ENCODE measurements at regions not wholly inside any gene's neighbourhood (a gene's known extent, or its start where the extent isn't known, plus 50 kb on each side); places are given as distances from the start of the nearest gene placed in this dataset.
A peak's percentile ranks its signal among the peaks of the same experiment; 100 is the strongest.

- Histone ChIP-seq H3K4me1 (no peaks in the 10 kb centered on the region), H3K27me3 (no peaks in the 10 kb centered on the region), H3K36me3 (replicated peaks in 1 of 2; ENCODE audit: insufficient read depth in 1 of 2, low read depth in 2 of 2) (no peaks in the 10 kb centered on the region), H3K9me3 (no peaks in the 10 kb centered on the region), H3K27ac (no peak overlapping the region), H3K4me3 (no peak overlapping the region)
- DNase-seq (no peak), ATAC-seq (no peak)
- no peak for TF ChIP-seq POLR2A (IDR thresholded peaks at IDR 0.05)
- no peak for TF ChIP-seq CTCF (IDR thresholded peaks at IDR 0.05)
- WGBS, 2 donors, result 56 to 60% methylated on average over 2 of the region's 2 CpGs
- intact Hi-C loops (cut with DNase I), result no loop called here
Observed at GRCh38 chr7:82624337-82624736, 180.8 kb upstream of the CACNA2D1 start.

- TF ChIP-seq CTCF (IDR thresholded peaks at IDR 0.05) (no peak), POLR2A (IDR thresholded peaks at IDR 0.05) (no peak)
- no peak for ATAC-seq
- H3K27ac ChIP-seq, result no peak overlapping the region
- DNase-seq, result no peak
- H3K36me3 ChIP-seq (replicated peaks in 1 of 2; ENCODE audit: insufficient read depth in 1 of 2, low read depth in 2 of 2), result no peaks in the 10 kb centered on the region
- no peaks in the 10 kb centered on the region for H3K27me3 ChIP-seq
- H3K9me3 ChIP-seq, result no peaks in the 10 kb centered on the region
- no peak overlapping the region for H3K4me3 ChIP-seq
- intact Hi-C loops (cut with DNase I), result no loop called here
- H3K4me1 ChIP-seq, result no peaks in the 10 kb centered on the region
Observed at GRCh38 chr7:82623812-82624211, 180.2 kb upstream of the CACNA2D1 start.

GRCh38 chr7:82617156-82617555 lies 173.6 kb upstream of the CACNA2D1 start:
- no peaks in the 10 kb centered on the region for H3K9me3 ChIP-seq
- 58 to 62% methylated on average over 1 of the region's 1 CpG for WGBS, 2 donors

GRCh38 chr7:82616059-82616728 lies 172.6 kb upstream of the CACNA2D1 start:
- 67 to 71% methylated on average over 2 of the region's 2 CpGs for WGBS, 2 donors
- Histone ChIP-seq H3K9me3 (no peaks in the 10 kb centered on the region), H3K4me1 (no peaks in the 10 kb centered on the region), H3K27ac (no peak overlapping the region), H3K4me3 (no peak overlapping the region), H3K27me3 (no peaks in the 10 kb centered on the region), H3K36me3 (replicated peaks in 1 of 2; ENCODE audit: insufficient read depth in 1 of 2, low read depth in 2 of 2) (no peaks in the 10 kb centered on the region)
- intact Hi-C loops (cut with DNase I), result no loop called here
- TF ChIP-seq POLR2A (IDR thresholded peaks at IDR 0.05) (no peak), CTCF (IDR thresholded peaks at IDR 0.05) (no peak)
- ATAC-seq (no peak), DNase-seq (no peak)

More at GRCh38 chr7:82617156-82617555, 173.6 kb upstream of the CACNA2D1 start:
- no peaks in the 10 kb centered on the region for H3K27me3 ChIP-seq
- intact Hi-C loops (cut with DNase I), result no loop called here
- no peaks in the 10 kb centered on the region for H3K36me3 ChIP-seq (replicated peaks in 1 of 2; ENCODE audit: insufficient read depth in 1 of 2, low read depth in 2 of 2)
- DNase-seq, result no peak
- no peak overlapping the region for H3K4me3 ChIP-seq
- no peaks in the 10 kb centered on the region for H3K4me1 ChIP-seq
- no peak for TF ChIP-seq POLR2A (IDR thresholded peaks at IDR 0.05)
- TF ChIP-seq CTCF (IDR thresholded peaks at IDR 0.05), result no peak
- H3K27ac ChIP-seq, result no peak overlapping the region
- ATAC-seq, result no peak

DNA sequence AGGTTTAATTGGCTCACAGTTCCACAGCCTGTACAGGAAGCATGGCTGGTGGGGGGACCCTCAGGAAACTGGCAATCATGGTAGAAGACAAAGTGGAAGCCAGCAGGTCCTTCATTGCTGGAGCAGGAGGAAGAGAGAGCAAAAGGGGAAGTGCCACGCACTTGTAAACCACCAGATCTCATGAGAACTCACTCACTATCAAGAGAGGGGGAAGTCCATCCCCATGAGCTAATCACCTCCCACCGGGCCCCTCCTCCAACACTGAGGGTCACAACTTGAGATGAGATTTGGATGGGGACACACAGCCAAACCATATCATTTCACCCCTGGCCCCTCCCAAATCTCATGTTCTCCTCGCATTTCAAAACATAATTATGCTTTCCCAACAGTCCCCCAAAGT lies 171.9 kb upstream of the CACNA2D1 start:
- Histone ChIP-seq H3K36me3 (replicated peaks in 1 of 2; ENCODE audit: insufficient read depth in 1 of 2, low read depth in 2 of 2) (no peaks in the 10 kb centered on the region), H3K27ac (no peak overlapping the region), H3K4me1 (no peaks in the 10 kb centered on the region), H3K27me3 (no peaks in the 10 kb centered on the region), H3K4me3 (no peak overlapping the region), H3K9me3 (no peaks in the 10 kb centered on the region)
- DNase-seq (peak in 1 of 4 donors; percentile 35), ATAC-seq (no peak)
- no peak for TF ChIP-seq CTCF (IDR thresholded peaks at IDR 0.05)
- intact Hi-C loops (cut with DNase I), result no loop called here
- WGBS, 2 donors, result 68 to 86% methylated on average over 3 of the region's 3 CpGs
